Astrocyte of the spinal cord (primary cell): ENCODE measurements at regions not wholly inside any gene's neighbourhood (a gene's known extent, or its start where the extent isn't known, plus 50 kb on each side); places are given as distances from the start of the nearest gene placed in this dataset.

Experiments
- DNase-seq: peaks from one replicate; pipeline ENCODE4 v3.0.0; 2011; ENCODE audit warnings: low read depth, low spot score
- H3K4me3 ChIP-seq: 2 replicates; pipeline ENCODE4 v1.5.1; 2011; ENCODE audit warnings: low read depth, mild to moderate bottlenecking, low read length, moderate library complexity
- in situ Hi-C: cut with HindIII; loops from 2 replicates; pipeline ENCODE4 v1.10.0; 2017; ENCODE audit warnings: low sequenced_read_pairs
- TF ChIP-seq, protein P1 (sequence below): IDR thresholded peaks from 2 replicates; pipeline ENCODE4 v1.5.1; 2012; ENCODE audit warnings: low read depth, mild to moderate bottlenecking, low read length, inconsistent platforms

DNA sequence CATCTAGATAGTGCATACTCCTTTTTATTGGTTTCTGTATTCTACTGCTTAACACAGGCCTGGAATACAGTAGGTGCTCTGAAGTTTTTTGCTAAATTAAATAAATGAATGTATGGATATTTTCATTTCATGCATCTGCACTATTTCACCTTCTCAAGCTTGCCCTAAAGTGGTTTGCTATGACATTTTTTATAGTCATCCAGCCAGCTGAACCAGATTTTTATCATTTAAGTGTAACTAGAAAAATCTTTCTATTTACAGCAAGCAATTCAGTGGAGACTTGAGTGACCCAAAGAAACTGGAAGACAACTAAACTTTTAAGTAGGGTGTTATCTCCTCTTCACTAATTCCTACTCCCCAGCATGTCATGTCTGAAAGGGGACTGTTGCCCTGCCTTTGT is 354.9 kb downstream of the OSR1 start:
- in situ Hi-C loops: no loop called here
- H3K4me3 ChIP-seq: no peak overlapping the region
- TF ChIP-seq, protein P1, sequence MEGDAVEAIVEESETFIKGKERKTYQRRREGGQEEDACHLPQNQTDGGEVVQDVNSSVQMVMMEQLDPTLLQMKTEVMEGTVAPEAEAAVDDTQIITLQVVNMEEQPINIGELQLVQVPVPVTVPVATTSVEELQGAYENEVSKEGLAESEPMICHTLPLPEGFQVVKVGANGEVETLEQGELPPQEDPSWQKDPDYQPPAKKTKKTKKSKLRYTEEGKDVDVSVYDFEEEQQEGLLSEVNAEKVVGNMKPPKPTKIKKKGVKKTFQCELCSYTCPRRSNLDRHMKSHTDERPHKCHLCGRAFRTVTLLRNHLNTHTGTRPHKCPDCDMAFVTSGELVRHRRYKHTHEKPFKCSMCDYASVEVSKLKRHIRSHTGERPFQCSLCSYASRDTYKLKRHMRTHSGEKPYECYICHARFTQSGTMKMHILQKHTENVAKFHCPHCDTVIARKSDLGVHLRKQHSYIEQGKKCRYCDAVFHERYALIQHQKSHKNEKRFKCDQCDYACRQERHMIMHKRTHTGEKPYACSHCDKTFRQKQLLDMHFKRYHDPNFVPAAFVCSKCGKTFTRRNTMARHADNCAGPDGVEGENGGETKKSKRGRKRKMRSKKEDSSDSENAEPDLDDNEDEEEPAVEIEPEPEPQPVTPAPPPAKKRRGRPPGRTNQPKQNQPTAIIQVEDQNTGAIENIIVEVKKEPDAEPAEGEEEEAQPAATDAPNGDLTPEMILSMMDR: no peak
- DNase-seq: no peak

DNA sequence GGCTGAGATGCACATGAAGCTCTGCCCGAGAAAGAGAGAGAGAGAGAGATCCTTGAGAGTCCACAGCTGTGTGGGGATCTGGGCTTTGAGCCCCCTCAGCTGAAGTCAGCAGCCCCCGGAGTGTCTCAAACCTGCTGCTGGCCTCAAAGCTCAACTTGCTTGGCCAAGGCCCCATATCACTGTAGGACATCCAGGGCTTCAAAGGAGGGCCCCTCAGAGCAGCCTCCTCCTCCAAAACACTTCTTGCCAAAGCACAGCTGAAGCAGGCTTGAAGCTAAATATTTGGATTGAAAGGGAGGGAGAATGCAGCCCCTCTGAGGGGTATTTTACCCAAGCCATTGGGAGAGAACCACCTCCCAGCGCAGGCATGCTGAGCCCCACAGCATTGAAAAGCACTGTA is 357.6 kb downstream of the OSR1 start:
- no peak for DNase-seq
- H3K4me3 ChIP-seq: no peak overlapping the region
- TF ChIP-seq, protein P1: no peak
- in situ Hi-C loops: no loop called here

DNA sequence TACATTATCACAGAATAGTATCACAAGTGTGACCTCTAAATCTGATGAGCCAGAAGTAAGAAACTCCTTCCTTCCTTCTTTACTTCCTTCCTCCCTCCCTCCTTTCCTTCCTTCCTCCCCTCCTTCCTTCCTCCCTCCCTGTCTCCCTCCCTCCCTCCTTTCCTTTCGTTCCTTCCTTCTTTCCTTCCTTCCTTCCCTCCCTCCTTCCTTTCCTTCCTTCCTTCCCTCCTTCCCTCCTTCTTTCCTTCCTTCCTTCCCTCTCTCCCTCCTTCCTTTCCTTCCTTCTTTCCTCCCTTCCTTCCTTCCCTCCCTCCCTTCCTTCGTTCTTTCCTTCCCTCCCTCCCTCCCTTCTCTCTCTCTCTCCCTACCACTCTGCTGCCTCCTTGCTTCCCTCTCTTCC is 359.2 kb downstream of the OSR1 start:
- DNase-seq: no peak
- TF ChIP-seq, protein P1: no peak
- in situ Hi-C loops: no loop called here
- H3K4me3 ChIP-seq: no peak overlapping the region

DNA sequence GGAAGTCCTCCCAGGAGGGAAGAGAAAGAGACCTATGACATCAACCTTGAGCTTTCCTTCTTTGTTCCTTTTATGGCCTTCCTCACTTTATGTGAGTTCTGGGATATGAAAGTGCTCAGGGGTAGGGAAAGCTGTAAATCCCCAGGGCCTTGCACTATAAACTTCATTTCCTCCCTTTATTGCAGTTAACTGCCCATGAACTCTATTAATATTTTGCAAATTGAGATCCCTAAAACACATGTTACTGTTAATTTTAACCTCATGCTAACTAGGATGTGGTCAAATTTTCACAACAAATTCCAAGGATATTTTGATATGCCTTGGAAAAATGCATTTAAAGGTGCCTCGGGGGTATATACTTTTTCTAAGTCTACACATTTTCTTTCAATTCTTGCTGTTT is 359.9 kb downstream of the OSR1 start:
- DNase-seq: no peak

DNA sequence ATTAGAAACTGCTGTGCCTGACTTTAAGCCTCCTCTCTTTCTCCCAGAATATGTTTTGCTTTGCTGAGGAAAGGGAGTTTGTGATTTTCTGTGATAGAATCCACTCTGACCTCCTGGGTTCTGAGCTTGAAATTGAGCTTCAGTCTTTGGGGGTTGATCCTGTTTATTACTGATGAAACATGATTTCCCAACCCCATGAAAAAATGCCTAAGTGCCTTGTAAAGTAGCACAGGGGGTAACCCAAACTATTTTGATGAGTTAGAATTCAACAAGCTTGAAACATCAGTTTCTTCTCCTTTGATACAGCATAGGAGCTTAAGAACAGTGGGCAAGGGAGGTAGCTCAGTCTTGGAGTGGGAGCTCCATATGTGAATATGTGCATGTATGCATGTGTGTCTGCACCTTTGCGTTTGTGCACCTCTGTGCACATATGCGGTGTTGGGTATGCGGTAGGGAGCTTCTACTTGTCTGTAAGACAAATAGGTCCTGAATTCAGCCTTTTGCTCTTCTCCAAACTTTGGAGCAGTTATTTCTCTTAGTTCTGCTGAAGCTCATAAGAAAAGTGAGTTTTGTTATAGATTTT is 364.6 kb downstream of the OSR1 start:
- H3K4me3 ChIP-seq: no peak overlapping the region
- TF ChIP-seq, protein P1: no peak
- in situ Hi-C loops: no loop called here
- DNase-seq: no peak

More for the DNA sequence above, 359.9 kb downstream of the OSR1 start:
- H3K4me3 ChIP-seq: no peak overlapping the region
- in situ Hi-C loops: no loop called here
- TF ChIP-seq, protein P1: no peak

DNA sequence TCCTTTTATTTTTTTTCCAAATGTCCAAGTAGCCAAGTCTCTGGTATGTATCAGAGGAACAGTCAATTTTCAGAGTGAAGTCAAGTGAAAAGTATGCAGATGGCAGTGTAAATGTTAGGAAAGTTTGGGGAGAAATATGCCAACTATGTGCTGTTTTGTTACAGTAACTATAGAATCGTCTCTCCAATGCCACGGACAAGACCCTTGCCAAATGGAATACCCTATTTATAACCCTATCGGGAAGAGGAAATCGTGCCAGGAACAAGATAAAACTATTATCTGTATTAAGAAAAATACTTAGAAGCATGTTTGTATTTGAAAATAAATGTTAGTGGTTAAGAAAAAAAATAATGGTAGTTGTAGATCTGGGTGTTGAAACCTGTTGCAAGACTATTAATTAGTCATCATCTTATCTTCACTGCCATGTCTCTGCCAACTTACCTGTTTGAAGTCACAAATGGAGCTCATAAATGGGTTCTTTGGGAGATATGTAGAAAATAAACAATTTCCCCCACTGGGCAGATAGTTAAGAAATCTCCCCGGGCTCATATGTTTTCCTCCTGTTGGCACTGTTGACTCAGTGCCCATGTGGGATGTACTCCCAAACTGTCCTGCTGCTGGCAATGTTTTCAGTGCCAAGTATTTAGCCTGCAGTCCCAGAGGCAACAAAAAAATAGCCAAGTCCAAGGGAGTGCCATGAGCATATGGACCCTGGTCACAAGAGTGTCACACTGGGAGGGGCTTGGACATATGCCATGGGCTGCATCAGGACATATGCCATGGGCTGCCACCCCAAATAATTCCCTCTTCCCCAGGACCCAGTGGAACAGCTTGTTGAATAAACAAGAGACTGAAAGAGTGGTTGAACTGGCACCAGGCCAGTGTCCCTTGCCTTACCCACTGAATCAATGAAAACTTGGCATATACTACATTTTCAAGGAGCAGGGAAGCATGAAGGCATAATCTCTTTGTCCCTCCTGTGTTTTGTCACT is 366.9 kb downstream of the OSR1 start:
- no peak overlapping the region for H3K4me3 ChIP-seq
- in situ Hi-C loops: no loop called here

More for the DNA sequence above, 366.9 kb downstream of the OSR1 start:
- DNase-seq: peak; percentile 74
- TF ChIP-seq, protein P1: no peak
